Right lobe of liver (tissue), 4 donors: ENCODE measurements at regions not wholly inside any gene's neighbourhood (a gene's known extent, or its start where the extent isn't known, plus 50 kb on each side); places are given as distances from the start of the nearest gene placed in this dataset.

Experiments
- CTCF ChIP-seq, 4 donors: fragments of 200-600 bp in 3 of 4; fragments of 450-650 bp in 1 of 4; IDR thresholded peaks; one replicate each; pipeline versions ENCODE4 v1.5.1 to v1.8.0; 2016 to 2022; ENCODE audit warnings: antibody characterized with exemption in 4 of 4, mild to moderate bottlenecking in 2 of 4
- POLR2A ChIP-seq: fragments of 450-650 bp; IDR thresholded peaks from one replicate; pipeline ENCODE4 v1.6.1; 2017; ENCODE audit warnings: antibody characterized with exemption, mild to moderate bottlenecking
- donor health status: DM: no; HTN: no; CAD: no.
- donor health status: DM: no; HTN: no; CAD: no.
- donor health status: DM: no; HTN: yes; CAD: no.

DNA sequence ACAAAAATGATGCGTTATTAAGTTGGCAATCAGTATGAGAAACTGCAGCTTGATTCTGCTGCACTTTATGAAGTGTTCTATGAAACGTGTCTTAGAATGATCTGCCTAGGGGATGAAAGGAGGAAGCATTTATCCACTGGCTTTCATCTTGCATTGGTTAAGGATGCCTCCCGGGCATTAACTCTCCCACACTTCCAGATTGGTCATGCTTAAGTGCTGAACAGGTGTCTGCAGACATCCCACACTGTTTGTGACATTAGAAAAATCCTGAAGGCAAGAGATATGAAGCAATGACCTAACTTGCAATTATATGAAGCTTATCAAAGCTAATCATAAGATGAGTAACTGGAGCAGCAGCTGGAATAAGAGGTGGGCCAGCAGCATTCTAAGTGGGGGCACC lies 437.3 kb downstream of the NSUN3 start:
- TF ChIP-seq POLR2A (no peak), CTCF (IDR thresholded peaks at IDR 0.05) (no peak)
